GM23338 (cell line): ENCODE measurements at regions not wholly inside any gene's neighbourhood (a gene's known extent, or its start where the extent isn't known, plus 50 kb on each side); places are given as distances from the start of the nearest gene placed in this dataset.

Experiments
- CREB1 ChIP-seq: fragments of 250-450 bp; sonication (Bioruptor Pico); IDR thresholded peaks from 2 replicates; pipeline ENCODE4 v1.5.0; 2020; ENCODE audit warnings: low read depth, mild to moderate bottlenecking, moderate library complexity
- CTCF ChIP-seq, 2 experiments: fragments of 200-600 bp in 1 of 2; sonication (generic) in 1 of 2; conservative IDR thresholded peaks; 2 replicates each; pipeline versions ENCODE4 v1.5.1 to v1.6.1; 2016 to 2017; ENCODE audit warnings: antibody characterized with exemption in 2 of 2, low read depth in 2 of 2, mild to moderate bottlenecking in 2 of 2, moderate library complexity in 1 of 2
- EZH2 ChIP-seq: fragments of 200-600 bp; sonication (generic); IDR thresholded peaks from one replicate; pipeline ENCODE4 v1.8.0; 2017; ENCODE audit warnings: antibody characterized with exemption, mild to moderate bottlenecking, low read depth; ENCODE audit not compliant: unreplicated experiment
- EZH2phosphoT487 ChIP-seq: fragments of 200-600 bp; sonication (generic); IDR thresholded peaks from one replicate; pipeline ENCODE4 v1.8.1; 2018; ENCODE audit warnings: antibody characterized with exemption; ENCODE audit not compliant: unreplicated experiment
- POLR2AphosphoS5 ChIP-seq: IDR thresholded peaks from 2 replicates; pipeline ENCODE4 v1.6.1; 2016; ENCODE audit warnings: antibody characterized with exemption, low read depth
- TF ChIP-seq, protein P1 (sequence below): IDR thresholded peaks from 2 replicates; pipeline ENCODE4 v1.6.1; 2016; ENCODE audit warnings: antibody characterized with exemption
- TF ChIP-seq, protein P2 (sequence below): IDR thresholded peaks from one replicate; pipeline ENCODE4 v1.6.1; 2018; ENCODE audit warnings: antibody characterized with exemption; ENCODE audit not compliant: unreplicated experiment

DNA sequence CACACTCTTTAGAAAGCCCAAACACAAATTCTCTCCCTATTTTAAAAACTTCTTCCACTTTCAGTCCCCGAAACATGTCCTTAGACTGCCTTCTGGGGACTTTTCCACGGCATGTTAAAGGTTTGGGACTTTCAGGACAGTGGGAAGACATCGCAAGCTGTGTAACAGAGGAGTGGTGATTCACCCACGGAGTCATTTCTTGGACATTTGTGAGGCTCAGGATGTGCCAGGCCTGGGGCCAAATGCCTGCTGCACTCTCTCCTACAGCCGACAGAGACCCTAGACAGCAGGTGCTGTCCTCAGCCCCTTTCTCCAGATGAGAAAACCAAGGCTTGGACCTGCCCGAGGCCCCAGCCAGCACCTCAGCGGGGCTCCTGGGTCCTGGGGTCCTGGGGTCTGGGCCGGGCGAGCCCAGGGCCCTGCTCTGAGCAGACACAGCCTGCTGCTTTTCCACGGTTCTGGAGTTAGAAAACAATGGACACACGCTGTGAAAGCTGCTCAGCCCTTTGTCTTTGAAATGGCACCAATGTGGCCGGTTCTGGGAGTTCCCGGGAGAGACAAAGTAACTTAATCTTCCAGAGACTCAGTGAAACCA, 370.2 kb upstream of the SFSWAP start:
- TF ChIP-seq EZH2 (no peak), CTCF (conservative IDR thresholded peaks at IDR 0.05; ENCODE audit: low read depth in 2 of 2) (no peak), POLR2AphosphoS5 (no peak), EZH2phosphoT487 (no peak), CREB1 (no peak)
- TF ChIP-seq, protein P1, sequence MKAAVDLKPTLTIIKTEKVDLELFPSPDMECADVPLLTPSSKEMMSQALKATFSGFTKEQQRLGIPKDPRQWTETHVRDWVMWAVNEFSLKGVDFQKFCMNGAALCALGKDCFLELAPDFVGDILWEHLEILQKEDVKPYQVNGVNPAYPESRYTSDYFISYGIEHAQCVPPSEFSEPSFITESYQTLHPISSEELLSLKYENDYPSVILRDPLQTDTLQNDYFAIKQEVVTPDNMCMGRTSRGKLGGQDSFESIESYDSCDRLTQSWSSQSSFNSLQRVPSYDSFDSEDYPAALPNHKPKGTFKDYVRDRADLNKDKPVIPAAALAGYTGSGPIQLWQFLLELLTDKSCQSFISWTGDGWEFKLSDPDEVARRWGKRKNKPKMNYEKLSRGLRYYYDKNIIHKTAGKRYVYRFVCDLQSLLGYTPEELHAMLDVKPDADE: no peak
- TF ChIP-seq, protein P2, sequence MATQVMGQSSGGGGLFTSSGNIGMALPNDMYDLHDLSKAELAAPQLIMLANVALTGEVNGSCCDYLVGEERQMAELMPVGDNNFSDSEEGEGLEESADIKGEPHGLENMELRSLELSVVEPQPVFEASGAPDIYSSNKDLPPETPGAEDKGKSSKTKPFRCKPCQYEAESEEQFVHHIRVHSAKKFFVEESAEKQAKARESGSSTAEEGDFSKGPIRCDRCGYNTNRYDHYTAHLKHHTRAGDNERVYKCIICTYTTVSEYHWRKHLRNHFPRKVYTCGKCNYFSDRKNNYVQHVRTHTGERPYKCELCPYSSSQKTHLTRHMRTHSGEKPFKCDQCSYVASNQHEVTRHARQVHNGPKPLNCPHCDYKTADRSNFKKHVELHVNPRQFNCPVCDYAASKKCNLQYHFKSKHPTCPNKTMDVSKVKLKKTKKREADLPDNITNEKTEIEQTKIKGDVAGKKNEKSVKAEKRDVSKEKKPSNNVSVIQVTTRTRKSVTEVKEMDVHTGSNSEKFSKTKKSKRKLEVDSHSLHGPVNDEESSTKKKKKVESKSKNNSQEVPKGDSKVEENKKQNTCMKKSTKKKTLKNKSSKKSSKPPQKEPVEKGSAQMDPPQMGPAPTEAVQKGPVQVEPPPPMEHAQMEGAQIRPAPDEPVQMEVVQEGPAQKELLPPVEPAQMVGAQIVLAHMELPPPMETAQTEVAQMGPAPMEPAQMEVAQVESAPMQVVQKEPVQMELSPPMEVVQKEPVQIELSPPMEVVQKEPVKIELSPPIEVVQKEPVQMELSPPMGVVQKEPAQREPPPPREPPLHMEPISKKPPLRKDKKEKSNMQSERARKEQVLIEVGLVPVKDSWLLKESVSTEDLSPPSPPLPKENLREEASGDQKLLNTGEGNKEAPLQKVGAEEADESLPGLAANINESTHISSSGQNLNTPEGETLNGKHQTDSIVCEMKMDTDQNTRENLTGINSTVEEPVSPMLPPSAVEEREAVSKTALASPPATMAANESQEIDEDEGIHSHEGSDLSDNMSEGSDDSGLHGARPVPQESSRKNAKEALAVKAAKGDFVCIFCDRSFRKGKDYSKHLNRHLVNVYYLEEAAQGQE: no peak
